ENCODE measurements at regions not wholly inside any gene's neighbourhood (a gene's known extent, or its start where the extent isn't known, plus 50 kb on each side); places are given as distances from the start of the nearest gene placed in this dataset.

DNA sequence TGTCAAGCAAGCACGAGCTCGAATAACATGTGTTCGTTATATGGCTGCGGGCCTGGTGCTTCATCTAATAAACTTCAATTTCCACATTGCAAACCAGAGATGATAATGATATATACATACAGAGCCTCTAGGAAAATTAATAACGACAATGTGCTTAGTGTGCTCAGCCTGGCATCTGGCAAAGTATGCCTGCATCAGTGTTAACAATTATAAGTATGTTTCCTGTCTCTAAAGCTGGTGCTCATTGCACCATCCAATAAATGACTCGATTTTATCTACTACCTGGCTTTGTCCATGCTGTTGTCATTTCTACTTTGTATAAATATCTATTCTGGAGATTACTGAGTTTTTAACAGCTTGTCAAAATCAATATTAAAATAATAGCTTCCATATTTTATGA is 1402.6 kb downstream of the MRPL39 start:
- Histone ChIP-seq H3K27ac (ENCODE audit: low read depth in 2 of 2, low read length in 2 of 2) (no peak overlapping the region), H3K27me3 (ENCODE audit: control insufficient read depth in 2 of 2, insufficient read depth in 2 of 2, low read length in 2 of 2) (no peaks in the 10 kb centered on the region), H3K4me3 (ENCODE audit: low read length in 2 of 2) (no peak overlapping the region), H3K9ac (ENCODE audit: low read depth in 1 of 2, low read length in 2 of 2) (no peak overlapping the region), H3K9me3 (ENCODE audit: control insufficient read depth in 2 of 2, low read length in 2 of 2) (peaks cover 0 to 4% of the 10 kb centered on the region in 2 donors), H3K36me3 (ENCODE audit: control insufficient read depth in 2 of 2, insufficient read depth in 2 of 2, low read length in 2 of 2) (no peaks in the 10 kb centered on the region), H3K4me1 (ENCODE audit: control insufficient read depth in 2 of 2, insufficient read depth in 2 of 2, low read length in 2 of 2) (no peaks in the 10 kb centered on the region)

- H3K27ac ChIP-seq (ENCODE audit: low read depth in 2 of 2, low read length in 2 of 2) = no peak overlapping the region
These were observed 1407.2 kb downstream of the MRPL39 start for GRCh38 chr21:24200052-24200451.

DNA sequence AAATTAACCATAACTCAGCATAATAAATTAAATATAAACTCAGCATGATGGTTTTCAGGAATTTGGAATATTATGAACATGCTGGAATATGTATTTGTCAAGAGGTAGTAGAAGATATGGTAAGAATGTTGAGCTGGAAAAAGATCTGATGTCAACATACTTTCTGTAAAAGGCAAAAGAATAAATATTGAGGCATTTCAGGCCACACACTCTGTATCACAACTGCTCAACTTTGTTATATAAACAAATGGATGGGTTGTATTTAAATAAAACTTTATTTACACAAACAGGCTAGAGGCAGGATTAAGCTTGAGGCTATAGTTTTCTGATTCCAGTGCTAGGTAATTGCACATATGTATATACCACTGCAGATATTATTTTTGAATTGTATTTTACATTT is 1409.4 kb downstream of the MRPL39 start:
- Histone ChIP-seq H3K27me3 (ENCODE audit: control insufficient read depth in 2 of 2, insufficient read depth in 2 of 2, low read length in 2 of 2) (no peaks in the 10 kb centered on the region), H3K4me1 (ENCODE audit: control insufficient read depth in 2 of 2, insufficient read depth in 2 of 2, low read length in 2 of 2) (no peaks in the 10 kb centered on the region), H3K9me3 (ENCODE audit: control insufficient read depth in 2 of 2, low read length in 2 of 2) (peaks cover 0 to 2% of the 10 kb centered on the region in 2 donors), H3K4me3 (ENCODE audit: low read length in 2 of 2) (no peak overlapping the region), H3K27ac (ENCODE audit: low read depth in 2 of 2, low read length in 2 of 2) (no peak overlapping the region), H3K36me3 (ENCODE audit: control insufficient read depth in 2 of 2, insufficient read depth in 2 of 2, low read length in 2 of 2) (no peaks in the 10 kb centered on the region), H3K9ac (ENCODE audit: low read depth in 1 of 2, low read length in 2 of 2) (no peak overlapping the region)

More at GRCh38 chr21:24200052-24200451, 1407.2 kb downstream of the MRPL39 start:
- H3K4me3 ChIP-seq (ENCODE audit: low read length in 2 of 2) = no peak overlapping the region
- no peaks in the 10 kb centered on the region for H3K4me1 ChIP-seq (ENCODE audit: control insufficient read depth in 2 of 2, insufficient read depth in 2 of 2, low read length in 2 of 2)
- H3K36me3 ChIP-seq (ENCODE audit: control insufficient read depth in 2 of 2, insufficient read depth in 2 of 2, low read length in 2 of 2) = no peaks in the 10 kb centered on the region
- no peaks in the 10 kb centered on the region for H3K9me3 ChIP-seq (ENCODE audit: control insufficient read depth in 2 of 2, low read length in 2 of 2)
- no peaks in the 10 kb centered on the region for H3K27me3 ChIP-seq (ENCODE audit: control insufficient read depth in 2 of 2, insufficient read depth in 2 of 2, low read length in 2 of 2)
- H3K9ac ChIP-seq (ENCODE audit: low read depth in 1 of 2, low read length in 2 of 2) = no peak overlapping the region

DNA sequence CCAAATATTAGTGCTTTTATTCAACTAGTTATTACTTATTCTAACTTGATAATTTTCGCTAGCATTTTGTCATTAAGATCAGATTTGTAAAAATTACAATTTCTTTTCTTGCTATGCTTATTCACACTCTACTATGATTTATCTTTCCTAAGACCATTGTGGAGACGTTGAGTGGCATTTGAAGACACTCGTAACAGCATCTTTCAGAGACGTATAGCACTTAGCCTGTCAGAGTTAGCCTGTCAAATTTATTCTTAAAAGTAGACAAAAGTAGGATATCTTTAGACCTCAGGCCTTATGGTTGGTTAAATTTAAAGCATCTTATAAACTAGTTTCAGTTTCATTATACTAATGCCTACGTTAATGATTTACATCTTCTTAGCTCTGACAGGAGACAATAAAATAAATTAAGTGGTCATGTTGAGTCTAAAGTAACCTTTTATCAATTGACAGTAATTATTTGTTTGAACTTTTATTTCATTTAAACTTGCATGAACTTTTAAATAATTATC is 1410.1 kb downstream of the MRPL39 start:
- Histone ChIP-seq H3K27me3 (ENCODE audit: control insufficient read depth in 2 of 2, insufficient read depth in 2 of 2, low read length in 2 of 2) (no peaks in the 10 kb centered on the region), H3K36me3 (ENCODE audit: control insufficient read depth in 2 of 2, insufficient read depth in 2 of 2, low read length in 2 of 2) (no peaks in the 10 kb centered on the region), H3K9ac (ENCODE audit: low read depth in 1 of 2, low read length in 2 of 2) (no peak overlapping the region), H3K4me3 (ENCODE audit: low read length in 2 of 2) (no peak overlapping the region), H3K4me1 (ENCODE audit: control insufficient read depth in 2 of 2, insufficient read depth in 2 of 2, low read length in 2 of 2) (no peaks in the 10 kb centered on the region), H3K27ac (ENCODE audit: low read depth in 2 of 2, low read length in 2 of 2) (no peak overlapping the region), H3K9me3 (ENCODE audit: control insufficient read depth in 2 of 2, low read length in 2 of 2) (peaks cover 0 to 2% of the 10 kb centered on the region in 2 donors)

- no peak overlapping the region for H3K4me3 ChIP-seq (ENCODE audit: low read length in 2 of 2)
- no peaks in the 10 kb centered on the region for H3K36me3 ChIP-seq (ENCODE audit: control insufficient read depth in 2 of 2, insufficient read depth in 2 of 2, low read length in 2 of 2)
- H3K9me3 ChIP-seq (ENCODE audit: control insufficient read depth in 2 of 2, low read length in 2 of 2) = peaks cover 0 to 2% of the 10 kb centered on the region in 2 donors
These were observed 1418.8 kb downstream of the MRPL39 start for GRCh38 chr21:24188506-24188905.

GRCh38 chr21:24183077-24183476 is 1424.2 kb downstream of the MRPL39 start:
- Histone ChIP-seq H3K9ac (ENCODE audit: low read depth in 1 of 2, low read length in 2 of 2) (no peak overlapping the region), H3K4me3 (ENCODE audit: low read length in 2 of 2) (no peak overlapping the region), H3K9me3 (ENCODE audit: control insufficient read depth in 2 of 2, low read length in 2 of 2) (no peaks in the 10 kb centered on the region), H3K27me3 (ENCODE audit: control insufficient read depth in 2 of 2, insufficient read depth in 2 of 2, low read length in 2 of 2) (no peaks in the 10 kb centered on the region), H3K4me1 (ENCODE audit: control insufficient read depth in 2 of 2, insufficient read depth in 2 of 2, low read length in 2 of 2) (no peaks in the 10 kb centered on the region), H3K27ac (ENCODE audit: low read depth in 2 of 2, low read length in 2 of 2) (no peak overlapping the region), H3K36me3 (ENCODE audit: control insufficient read depth in 2 of 2, insufficient read depth in 2 of 2, low read length in 2 of 2) (no peaks in the 10 kb centered on the region)

More at GRCh38 chr21:24188506-24188905, 1418.8 kb downstream of the MRPL39 start:
- Histone ChIP-seq H3K27ac (ENCODE audit: low read depth in 2 of 2, low read length in 2 of 2) (no peak overlapping the region), H3K27me3 (ENCODE audit: control insufficient read depth in 2 of 2, insufficient read depth in 2 of 2, low read length in 2 of 2) (no peaks in the 10 kb centered on the region), H3K4me1 (ENCODE audit: control insufficient read depth in 2 of 2, insufficient read depth in 2 of 2, low read length in 2 of 2) (no peaks in the 10 kb centered on the region), H3K9ac (ENCODE audit: low read depth in 1 of 2, low read length in 2 of 2) (no peak overlapping the region)

- H3K9me3 ChIP-seq (ENCODE audit: control insufficient read depth in 2 of 2, low read length in 2 of 2) = no peaks in the 10 kb centered on the region
- no peak overlapping the region for H3K27ac ChIP-seq (ENCODE audit: low read depth in 2 of 2, low read length in 2 of 2)
- H3K9ac ChIP-seq (ENCODE audit: low read depth in 1 of 2, low read length in 2 of 2) = no peak overlapping the region
- no peaks in the 10 kb centered on the region for H3K36me3 ChIP-seq (ENCODE audit: control insufficient read depth in 2 of 2, insufficient read depth in 2 of 2, low read length in 2 of 2)
- H3K4me3 ChIP-seq (ENCODE audit: low read length in 2 of 2) = no peak overlapping the region
- H3K4me1 ChIP-seq (ENCODE audit: control insufficient read depth in 2 of 2, insufficient read depth in 2 of 2, low read length in 2 of 2) = no peaks in the 10 kb centered on the region
- no peaks in the 10 kb centered on the region for H3K27me3 ChIP-seq (ENCODE audit: control insufficient read depth in 2 of 2, insufficient read depth in 2 of 2, low read length in 2 of 2)
These were observed 1428.2 kb downstream of the MRPL39 start for GRCh38 chr21:24179110-24179509.

DNA sequence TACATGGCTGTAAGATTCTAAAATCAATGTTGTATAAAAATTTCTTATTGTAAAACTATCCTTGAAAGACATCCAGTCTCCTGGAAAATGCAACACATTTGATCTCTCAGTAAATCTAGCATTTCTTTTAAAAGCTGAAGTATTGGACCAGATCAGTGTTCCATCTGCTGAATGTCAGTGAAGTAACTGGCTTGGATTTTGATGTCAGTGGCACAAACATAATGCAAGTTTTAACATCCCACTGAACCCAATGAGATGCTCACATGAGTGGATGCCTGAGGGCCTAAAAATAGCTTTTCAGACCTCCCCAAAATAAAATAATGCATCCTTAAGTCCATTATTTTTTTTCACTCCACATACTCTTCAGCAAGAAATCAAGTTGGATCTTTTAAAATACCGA is 1432.2 kb downstream of the MRPL39 start:
- Histone ChIP-seq H3K36me3 (ENCODE audit: control insufficient read depth in 2 of 2, insufficient read depth in 2 of 2, low read length in 2 of 2) (no peaks in the 10 kb centered on the region), H3K9ac (ENCODE audit: low read depth in 1 of 2, low read length in 2 of 2) (no peak overlapping the region), H3K4me1 (ENCODE audit: control insufficient read depth in 2 of 2, insufficient read depth in 2 of 2, low read length in 2 of 2) (no peaks in the 10 kb centered on the region), H3K4me3 (ENCODE audit: low read length in 2 of 2) (no peak overlapping the region), H3K27ac (ENCODE audit: low read depth in 2 of 2, low read length in 2 of 2) (no peak overlapping the region), H3K9me3 (ENCODE audit: control insufficient read depth in 2 of 2, low read length in 2 of 2) (no peaks in the 10 kb centered on the region), H3K27me3 (ENCODE audit: control insufficient read depth in 2 of 2, insufficient read depth in 2 of 2, low read length in 2 of 2) (no peaks in the 10 kb centered on the region)

DNA sequence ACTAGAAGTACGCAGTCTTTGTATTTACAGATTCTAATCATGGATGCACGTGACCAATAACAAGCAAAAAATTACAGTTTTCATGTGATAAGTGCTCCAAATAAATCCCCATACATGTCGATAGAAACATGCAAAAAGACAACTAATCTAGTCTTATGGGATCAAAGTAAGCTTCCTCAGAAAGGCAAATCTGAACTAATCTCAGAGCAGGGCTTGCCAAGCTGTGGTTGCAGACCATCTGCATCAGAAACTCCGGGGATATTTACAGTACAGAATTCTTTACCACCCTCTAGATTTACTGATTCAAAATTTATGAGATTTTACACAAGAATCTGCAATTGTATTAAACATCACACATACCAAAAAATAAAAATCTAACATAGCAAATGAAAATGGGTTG is 1435.5 kb downstream of the MRPL39 start:
- no peaks in the 10 kb centered on the region for H3K9me3 ChIP-seq (ENCODE audit: control insufficient read depth in 2 of 2, low read length in 2 of 2)
- no peak overlapping the region for H3K27ac ChIP-seq (ENCODE audit: low read depth in 2 of 2, low read length in 2 of 2)
- no peaks in the 10 kb centered on the region for H3K4me1 ChIP-seq (ENCODE audit: control insufficient read depth in 2 of 2, insufficient read depth in 2 of 2, low read length in 2 of 2)
- no peak overlapping the region for H3K4me3 ChIP-seq (ENCODE audit: low read length in 2 of 2)
- no peak overlapping the region for H3K9ac ChIP-seq (ENCODE audit: low read depth in 1 of 2, low read length in 2 of 2)
- no peaks in the 10 kb centered on the region for H3K36me3 ChIP-seq (ENCODE audit: control insufficient read depth in 2 of 2, insufficient read depth in 2 of 2, low read length in 2 of 2)
- H3K27me3 ChIP-seq (ENCODE audit: control insufficient read depth in 2 of 2, insufficient read depth in 2 of 2, low read length in 2 of 2) = no peaks in the 10 kb centered on the region

DNA sequence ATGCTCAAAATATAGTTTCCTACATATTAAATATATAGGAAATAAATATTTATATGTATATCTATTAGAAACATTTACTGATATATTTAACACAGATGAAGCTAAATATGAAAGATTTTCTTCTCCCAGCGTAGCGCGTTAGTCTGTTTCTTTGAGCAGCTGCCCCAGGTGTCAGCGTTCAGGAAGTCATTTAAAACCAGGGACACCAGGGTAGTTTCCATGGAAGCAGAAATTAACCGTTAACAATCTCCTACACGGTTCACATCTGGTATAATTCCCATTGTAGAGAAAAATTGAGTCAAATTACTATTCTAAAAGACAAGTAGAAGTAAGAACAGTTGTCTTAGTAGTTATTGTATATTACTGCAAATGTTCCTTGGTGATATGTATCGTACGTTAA is 1443.7 kb downstream of the MRPL39 start:
- Histone ChIP-seq H3K4me1 (ENCODE audit: control insufficient read depth in 2 of 2, insufficient read depth in 2 of 2, low read length in 2 of 2) (no peaks in the 10 kb centered on the region), H3K27ac (ENCODE audit: low read depth in 2 of 2, low read length in 2 of 2) (no peak overlapping the region), H3K9me3 (ENCODE audit: control insufficient read depth in 2 of 2, low read length in 2 of 2) (no peaks in the 10 kb centered on the region), H3K27me3 (ENCODE audit: control insufficient read depth in 2 of 2, insufficient read depth in 2 of 2, low read length in 2 of 2) (no peaks in the 10 kb centered on the region), H3K9ac (ENCODE audit: low read depth in 1 of 2, low read length in 2 of 2) (no peak overlapping the region), H3K36me3 (ENCODE audit: control insufficient read depth in 2 of 2, insufficient read depth in 2 of 2, low read length in 2 of 2) (no peaks in the 10 kb centered on the region), H3K4me3 (ENCODE audit: low read length in 2 of 2) (no peak overlapping the region)

DNA sequence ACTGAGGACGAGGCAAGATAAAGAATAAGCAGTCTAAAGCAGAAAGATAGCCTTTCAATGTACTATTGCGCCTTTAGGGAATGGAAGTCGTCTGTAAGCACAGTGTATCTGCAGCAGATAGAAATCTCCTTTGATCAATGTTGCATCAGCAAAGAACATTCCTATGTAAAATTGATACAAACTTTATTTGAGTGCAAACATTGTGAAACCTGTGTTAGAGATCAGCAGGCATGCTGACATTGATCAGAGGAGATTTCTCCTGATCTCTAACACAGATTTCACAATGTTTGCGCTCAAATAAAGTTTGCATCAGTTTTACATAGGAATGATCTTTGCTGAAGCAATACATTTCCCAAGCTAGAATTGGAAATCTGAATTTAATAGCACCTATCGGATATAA is 1446.8 kb downstream of the MRPL39 start:
- Histone ChIP-seq H3K4me3 (ENCODE audit: low read length in 2 of 2) (no peak overlapping the region), H3K36me3 (ENCODE audit: control insufficient read depth in 2 of 2, insufficient read depth in 2 of 2, low read length in 2 of 2) (no peaks in the 10 kb centered on the region), H3K27ac (ENCODE audit: low read depth in 2 of 2, low read length in 2 of 2) (no peak overlapping the region), H3K4me1 (ENCODE audit: control insufficient read depth in 2 of 2, insufficient read depth in 2 of 2, low read length in 2 of 2) (no peaks in the 10 kb centered on the region), H3K27me3 (ENCODE audit: control insufficient read depth in 2 of 2, insufficient read depth in 2 of 2, low read length in 2 of 2) (no peaks in the 10 kb centered on the region), H3K9ac (ENCODE audit: low read depth in 1 of 2, low read length in 2 of 2) (no peak overlapping the region), H3K9me3 (ENCODE audit: control insufficient read depth in 2 of 2, low read length in 2 of 2) (no peaks in the 10 kb centered on the region)
